Left ventricle myocardium inferior (tissue), 1 donor: ENCODE measurements at regions not wholly inside any gene's neighbourhood (a gene's known extent, or its start where the extent isn't known, plus 50 kb on each side); places are given as distances from the start of the nearest gene placed in this dataset.

Experiments used
- DNase-seq: peaks from one replicate; pipeline ENCODE4 v3.0.0-alpha.2; 2020
- H3K27ac ChIP-seq: fragments of 200-600 bp; replicated peaks from 2 replicates; pipeline ENCODE4 v1.8.0; 2021
- H3K27me3 ChIP-seq: fragments of 200-600 bp; 2 replicates; pipeline ENCODE4 v1.8.0; 2021; ENCODE audit warnings: low read depth
- H3K36me3 ChIP-seq: fragments of 200-600 bp; 2 replicates; pipeline ENCODE4 v1.8.0; 2021
- H3K4me1 ChIP-seq: fragments of 200-600 bp; 2 replicates; pipeline ENCODE4 v1.8.0; 2021
- H3K4me3 ChIP-seq: fragments of 200-600 bp; 2 replicates; pipeline ENCODE4 v1.8.0; 2021; ENCODE audit warnings: mild to moderate bottlenecking, moderate library complexity
- H3K9me3 ChIP-seq: fragments of 200-600 bp; replicated peaks from 2 replicates; pipeline ENCODE4 v1.8.0; 2021
- intact Hi-C: fragments of 100-400 bp; cut with micrococcal nuclease; formaldehyde crosslinking; loops from one replicate; pipeline ENCODE4 v1.11.0; 2022
- TF ChIP-seq, protein P1 (sequence below): fragments of 200-600 bp; IDR thresholded peaks from 2 replicates; pipeline ENCODE4 v1.8.0; 2021; ENCODE audit warnings: antibody characterized with exemption, mild to moderate bottlenecking, borderline replicate concordance
- donor health status: DM: no; HTN: yes; CAD: no; lungs with severe emphysema.

DNA sequence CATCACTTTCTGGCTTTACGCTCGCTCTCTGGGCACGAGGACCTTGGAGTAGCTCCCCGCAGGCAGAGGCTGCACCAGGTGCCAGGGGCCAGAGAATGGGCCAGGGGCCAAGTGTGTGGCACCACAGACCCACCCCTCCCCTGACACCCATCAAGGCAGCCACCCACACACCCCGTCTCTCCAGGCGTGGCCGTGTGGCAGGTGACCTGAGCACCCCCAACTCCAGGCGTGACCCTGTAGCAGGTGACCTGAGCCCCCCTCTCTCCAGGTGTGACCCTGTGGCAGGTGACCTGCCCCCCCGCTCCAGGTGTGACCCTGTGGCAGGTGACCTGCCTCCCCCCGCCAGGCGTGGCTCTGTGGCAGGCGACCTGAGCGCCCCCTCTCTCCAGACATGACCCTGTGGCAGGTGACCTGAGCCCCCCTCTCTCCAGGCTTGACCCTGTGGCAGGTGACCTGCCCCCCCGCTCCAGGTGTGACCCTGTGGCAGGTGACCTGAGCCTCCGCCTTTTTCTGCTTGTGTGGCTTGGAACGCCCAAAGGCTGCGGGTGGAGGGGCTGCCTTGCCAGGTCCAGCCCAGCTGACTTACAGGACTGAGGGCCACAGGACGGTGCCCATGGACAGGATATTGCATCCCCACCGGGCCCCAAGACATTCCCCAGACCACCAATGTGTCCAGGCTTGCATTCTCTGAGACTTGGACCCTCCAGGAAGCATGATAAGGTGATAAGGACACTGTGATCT, 667.2 kb downstream of the BRD1 start:
- Histone ChIP-seq H3K36me3 (no peaks in the 10 kb centered on the region), H3K4me3 (no peak overlapping the region), H3K4me1 (no peaks in the 10 kb centered on the region), H3K27me3 (peaks cover 87% of the 10 kb centered on the region), H3K9me3 (no peaks in the 10 kb centered on the region), H3K27ac (no peak overlapping the region)
- intact Hi-C loops, result no loop called here
- TF ChIP-seq, protein P1, sequence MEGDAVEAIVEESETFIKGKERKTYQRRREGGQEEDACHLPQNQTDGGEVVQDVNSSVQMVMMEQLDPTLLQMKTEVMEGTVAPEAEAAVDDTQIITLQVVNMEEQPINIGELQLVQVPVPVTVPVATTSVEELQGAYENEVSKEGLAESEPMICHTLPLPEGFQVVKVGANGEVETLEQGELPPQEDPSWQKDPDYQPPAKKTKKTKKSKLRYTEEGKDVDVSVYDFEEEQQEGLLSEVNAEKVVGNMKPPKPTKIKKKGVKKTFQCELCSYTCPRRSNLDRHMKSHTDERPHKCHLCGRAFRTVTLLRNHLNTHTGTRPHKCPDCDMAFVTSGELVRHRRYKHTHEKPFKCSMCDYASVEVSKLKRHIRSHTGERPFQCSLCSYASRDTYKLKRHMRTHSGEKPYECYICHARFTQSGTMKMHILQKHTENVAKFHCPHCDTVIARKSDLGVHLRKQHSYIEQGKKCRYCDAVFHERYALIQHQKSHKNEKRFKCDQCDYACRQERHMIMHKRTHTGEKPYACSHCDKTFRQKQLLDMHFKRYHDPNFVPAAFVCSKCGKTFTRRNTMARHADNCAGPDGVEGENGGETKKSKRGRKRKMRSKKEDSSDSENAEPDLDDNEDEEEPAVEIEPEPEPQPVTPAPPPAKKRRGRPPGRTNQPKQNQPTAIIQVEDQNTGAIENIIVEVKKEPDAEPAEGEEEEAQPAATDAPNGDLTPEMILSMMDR, result no peak
- DNase-seq, result no peak

DNA sequence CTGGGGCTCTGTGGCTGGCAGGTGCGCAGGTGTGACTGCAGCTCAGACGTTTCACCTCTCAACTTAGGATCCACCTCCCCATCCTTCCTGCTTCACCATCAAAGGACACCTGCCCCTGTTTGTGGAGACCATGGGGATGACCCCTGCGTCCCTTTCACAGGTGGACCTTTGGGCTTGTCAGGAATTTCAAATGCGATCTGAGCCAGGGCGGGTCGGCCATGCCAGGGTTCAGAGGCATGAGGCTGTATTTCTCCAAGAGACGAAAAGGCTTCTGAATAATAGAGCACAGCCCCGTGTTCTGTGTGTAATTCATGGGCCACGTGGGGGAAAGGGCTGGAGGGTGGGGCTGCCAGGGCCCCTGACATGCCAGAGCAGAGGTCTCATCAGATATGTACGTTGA, 668.0 kb downstream of the BRD1 start:
- no peaks in the 10 kb centered on the region for H3K9me3 ChIP-seq
- no peak overlapping the region for H3K4me3 ChIP-seq
- intact Hi-C loops, result no loop called here
- H3K27me3 ChIP-seq, result peaks cover 87% of the 10 kb centered on the region
- H3K36me3 ChIP-seq, result no peaks in the 10 kb centered on the region
- H3K4me1 ChIP-seq, result no peaks in the 10 kb centered on the region
- TF ChIP-seq, protein P1, result no peak
- no peak overlapping the region for H3K27ac ChIP-seq
- DNase-seq, result no peak

DNA sequence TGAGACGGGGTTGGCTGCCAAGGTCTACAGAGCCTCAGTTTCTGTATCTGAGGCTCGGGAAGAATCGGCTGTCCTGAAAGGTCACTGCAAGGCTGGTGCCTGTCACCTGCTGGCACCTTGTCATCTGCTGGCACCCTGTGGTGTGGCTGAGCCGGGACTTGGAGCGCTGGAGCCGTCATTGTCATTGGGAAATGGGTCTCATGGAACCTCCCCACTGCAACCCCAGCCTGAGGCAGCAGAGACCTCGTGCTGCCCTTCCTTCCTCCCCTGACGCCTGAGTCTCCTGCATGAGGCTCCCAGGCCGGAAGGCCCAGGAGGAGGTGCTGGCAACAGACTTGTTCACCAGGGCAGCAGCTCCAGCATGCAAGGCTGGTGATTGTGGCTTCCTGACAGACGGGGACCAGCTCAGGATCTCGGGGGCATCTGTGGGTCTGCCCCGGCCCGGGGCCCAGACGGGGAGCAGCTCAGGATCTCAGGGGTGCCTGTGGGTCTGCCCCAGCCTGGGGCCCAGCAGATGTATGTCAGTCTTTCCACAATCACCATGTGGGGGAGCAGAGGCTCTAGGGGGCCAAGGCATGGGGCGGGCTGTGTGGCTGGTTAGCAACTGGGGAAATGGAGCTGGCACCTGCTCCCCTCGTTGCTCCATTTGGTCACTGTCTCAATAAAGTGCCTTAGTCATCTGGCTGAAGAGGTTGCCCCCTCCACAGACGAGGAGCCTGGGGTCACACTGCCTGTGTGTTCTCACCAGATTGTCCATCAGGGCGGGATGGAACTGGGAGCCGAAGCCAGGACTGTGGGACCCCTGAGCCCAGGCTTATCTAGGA, 668.7 kb downstream of the BRD1 start:
- Histone ChIP-seq H3K27me3 (peaks cover 88% of the 10 kb centered on the region), H3K36me3 (no peaks in the 10 kb centered on the region), H3K9me3 (no peaks in the 10 kb centered on the region), H3K4me1 (no peaks in the 10 kb centered on the region), H3K27ac (no peak overlapping the region), H3K4me3 (no peak overlapping the region)
- intact Hi-C loops, result no loop called here
- DNase-seq, result no peak
- TF ChIP-seq, protein P1, result no peak

DNA sequence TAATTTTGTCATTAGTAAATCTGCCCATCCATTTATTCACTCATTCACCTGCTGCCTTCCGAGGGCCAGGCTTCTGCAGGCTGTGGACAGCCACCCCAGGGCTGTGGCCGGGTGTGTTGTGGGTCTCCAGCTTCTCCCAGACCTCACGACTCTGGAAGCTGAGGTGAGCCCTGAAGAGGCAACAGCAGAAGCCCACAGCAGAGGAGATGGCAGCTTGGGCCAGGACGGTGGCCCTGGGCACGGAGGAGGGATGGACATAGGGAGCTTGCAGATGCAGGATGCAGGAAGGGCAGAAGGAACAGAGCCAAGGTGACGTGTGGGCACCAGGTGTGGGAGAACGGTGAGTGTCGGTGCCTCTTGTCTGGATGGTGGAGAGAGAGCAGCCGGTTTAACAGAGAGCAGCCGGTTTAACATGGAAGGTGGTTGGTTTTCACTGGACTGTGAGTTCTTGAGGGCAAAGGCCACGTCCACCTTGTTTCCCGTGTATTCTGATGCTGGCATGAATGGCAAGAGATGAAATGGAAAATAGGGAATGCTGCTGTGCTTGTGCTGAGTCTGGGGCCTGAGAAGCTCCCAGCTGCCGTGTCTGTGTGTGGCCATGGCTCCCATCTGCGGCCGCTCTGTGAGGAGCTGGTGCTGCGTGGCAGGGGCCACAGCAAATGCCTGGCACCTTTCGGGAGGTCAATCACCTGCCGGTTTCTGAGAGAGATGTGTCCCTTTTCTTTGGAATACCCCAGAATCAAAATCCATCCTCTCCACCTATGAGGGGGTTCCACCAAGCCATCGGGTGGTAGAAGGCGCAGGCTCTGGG, 669.9 kb downstream of the BRD1 start:
- Histone ChIP-seq H3K9me3 (no peaks in the 10 kb centered on the region), H3K4me1 (no peaks in the 10 kb centered on the region), H3K27me3 (peaks cover 88% of the 10 kb centered on the region), H3K27ac (no peak overlapping the region), H3K36me3 (no peaks in the 10 kb centered on the region), H3K4me3 (no peak overlapping the region)
- TF ChIP-seq, protein P1, result no peak
- intact Hi-C loops, result no loop called here
- DNase-seq, result no peak

DNA sequence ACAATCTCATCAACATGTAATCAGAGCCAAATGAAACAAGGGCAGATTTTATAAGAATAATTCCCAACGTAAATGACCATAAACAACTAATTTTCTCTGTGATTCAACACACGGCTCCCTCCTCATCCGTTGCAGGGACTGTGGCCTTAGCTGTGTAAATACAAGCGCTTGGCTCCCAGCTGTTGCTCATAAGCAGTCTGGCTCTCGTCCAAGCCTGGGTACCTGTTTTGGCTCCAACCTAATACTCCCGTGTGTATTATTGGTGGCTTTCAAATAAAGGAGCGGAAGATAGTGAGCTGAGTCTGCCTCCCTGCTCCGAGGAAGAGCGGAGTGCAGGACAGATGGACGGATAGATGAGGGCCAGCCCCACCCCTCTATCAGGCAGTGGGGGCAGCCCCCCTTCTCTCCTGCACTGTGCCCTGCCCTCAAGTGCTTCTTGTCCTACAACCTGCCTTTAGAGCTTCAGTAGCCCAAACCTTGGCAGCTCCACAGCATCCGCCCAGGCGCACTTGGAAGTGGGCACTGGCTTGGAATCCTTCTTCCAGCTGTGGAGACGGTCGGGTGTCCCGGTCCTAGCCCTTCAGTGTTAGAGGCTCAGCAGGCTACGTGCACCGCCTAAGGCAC, 670.9 kb downstream of the BRD1 start:
- DNase-seq, result no peak
- intact Hi-C loops, result no loop called here
- Histone ChIP-seq H3K27ac (no peak overlapping the region), H3K9me3 (no peaks in the 10 kb centered on the region), H3K4me1 (no peaks in the 10 kb centered on the region), H3K27me3 (peaks cover 89% of the 10 kb centered on the region), H3K36me3 (no peaks in the 10 kb centered on the region), H3K4me3 (no peak overlapping the region)
- TF ChIP-seq, protein P1, result no peak
